NCI-H1694 treated with DMSO at 0.1 percent for 48 hours (cell line): ENCODE measurements at regions not wholly inside any gene's neighbourhood (a gene's known extent, or its start where the extent isn't known, plus 50 kb on each side); places are given as distances from the start of the nearest gene placed in this dataset.
"Not testable (repeated sequence)": the region's sequence is repeated elsewhere in the genome, so short reads cannot be mapped to it uniquely, and the experiment has no call there.

ENCODE experiments used
- DNase-seq: peaks from one replicate; lab custom pipeline; 2025; lab: John Stamatoyannopoulos, UW

GRCh38 chrX:45668686-45669443, 468.2 kb upstream of the DIPK2B start:
- no peak for DNase-seq

DNA sequence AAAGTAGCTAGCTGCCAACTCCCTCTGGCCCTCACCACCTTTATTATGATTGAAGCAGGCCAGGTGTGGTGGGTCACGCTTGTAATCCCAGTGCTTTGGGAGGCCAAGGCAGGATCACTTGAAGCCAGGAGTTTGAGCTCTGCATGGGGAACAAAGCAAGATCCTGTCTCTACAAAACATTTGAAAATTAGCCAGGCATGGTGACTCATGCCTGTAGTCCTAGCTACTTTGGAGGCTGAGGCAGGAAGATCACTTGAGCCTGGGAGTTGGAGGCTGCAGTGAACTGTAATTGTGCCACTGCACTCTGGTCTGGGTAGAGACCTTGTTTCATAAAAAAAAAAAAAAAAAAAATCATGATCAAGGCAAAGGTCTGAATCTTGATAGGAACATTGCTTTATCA, 467.0 kb upstream of the DIPK2B start:
- no peak for DNase-seq

GRCh38 chrX:45664727-45665290, 464.1 kb upstream of the DIPK2B start:
- no peak for DNase-seq

DNA sequence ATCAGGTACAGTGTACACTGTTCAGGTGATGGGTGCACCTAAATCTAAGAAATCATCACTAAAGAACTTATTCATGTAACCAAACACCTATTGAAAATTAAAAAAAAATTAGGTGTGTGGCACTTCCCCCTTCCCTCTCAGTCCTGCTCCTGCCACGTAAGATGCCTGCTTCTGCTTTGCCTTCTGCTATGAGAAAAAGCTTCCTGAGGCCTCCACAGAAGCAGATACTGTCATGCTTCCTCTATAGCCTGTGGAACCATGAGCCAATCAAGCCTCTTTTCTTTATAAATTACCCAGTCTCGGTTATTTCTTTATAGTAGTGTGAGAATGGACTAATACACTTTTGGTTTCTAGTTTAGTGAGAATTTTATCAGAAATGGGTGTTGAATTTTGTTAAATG, 459.8 kb upstream of the DIPK2B start:
- DNase-seq: no peak

- no peak for DNase-seq
Observed at GRCh38 chrX:45633419-45633818, 432.7 kb upstream of the DIPK2B start.

DNA sequence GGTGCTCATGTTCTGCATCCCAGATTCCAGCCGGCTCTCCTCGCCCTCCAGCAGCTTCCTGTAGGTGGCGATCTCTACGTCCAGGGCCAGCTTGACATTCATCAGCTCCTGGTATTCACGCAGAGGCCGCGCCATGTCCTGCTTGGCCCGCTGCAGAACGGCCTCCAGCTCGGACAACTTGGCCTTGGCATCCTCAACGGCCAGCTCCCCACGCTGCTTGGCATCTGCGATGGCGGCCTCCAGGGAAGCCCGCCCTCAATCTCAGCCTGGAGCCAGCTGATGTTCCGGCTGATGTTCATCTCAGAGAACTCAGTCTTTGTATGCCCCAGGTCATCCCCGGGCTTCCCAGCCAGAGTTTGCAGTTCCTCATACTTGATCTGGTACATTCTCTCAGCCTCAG, 431.8 kb upstream of the DIPK2B start:
- no peak for DNase-seq

DNA sequence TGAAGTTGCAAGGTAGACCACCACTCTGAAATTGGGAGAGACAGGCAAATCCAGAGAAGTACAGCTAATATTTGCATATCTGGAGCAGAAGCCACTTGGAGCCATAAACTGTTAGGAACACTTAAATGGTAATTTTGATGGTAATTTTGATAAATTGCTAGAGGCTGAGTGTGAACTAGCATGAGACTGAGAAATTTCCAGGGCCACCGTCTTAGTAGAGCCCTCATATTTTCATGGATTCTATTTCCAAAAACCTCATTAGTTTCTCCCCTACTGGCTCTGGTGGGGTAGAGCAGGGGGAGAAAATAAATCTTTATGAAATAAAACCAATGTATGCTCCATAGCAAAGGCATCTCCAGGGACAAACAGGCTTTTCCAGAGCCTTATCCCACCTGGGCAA, 429.4 kb upstream of the DIPK2B start:
- no peak for DNase-seq

DNA sequence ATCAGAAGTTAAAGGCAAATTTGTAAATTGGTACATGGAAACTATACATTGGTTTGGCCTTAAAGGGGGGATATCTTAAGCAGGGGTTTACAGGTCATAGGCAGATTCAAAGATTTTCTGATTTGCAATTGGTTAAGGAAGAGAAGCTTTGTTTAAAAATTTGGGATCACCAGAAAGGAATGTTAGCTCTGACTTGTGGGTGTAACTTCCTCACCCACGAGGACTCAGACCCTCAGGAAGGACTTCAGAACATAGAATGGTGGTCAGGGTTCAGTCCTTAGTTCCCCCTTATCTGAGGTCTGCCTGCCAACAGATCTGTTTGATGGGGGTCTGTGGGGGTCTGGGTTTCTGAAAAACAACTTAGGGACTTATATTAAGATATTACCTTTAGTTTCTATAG, 427.4 kb upstream of the DIPK2B start:
- no peak for DNase-seq

DNA sequence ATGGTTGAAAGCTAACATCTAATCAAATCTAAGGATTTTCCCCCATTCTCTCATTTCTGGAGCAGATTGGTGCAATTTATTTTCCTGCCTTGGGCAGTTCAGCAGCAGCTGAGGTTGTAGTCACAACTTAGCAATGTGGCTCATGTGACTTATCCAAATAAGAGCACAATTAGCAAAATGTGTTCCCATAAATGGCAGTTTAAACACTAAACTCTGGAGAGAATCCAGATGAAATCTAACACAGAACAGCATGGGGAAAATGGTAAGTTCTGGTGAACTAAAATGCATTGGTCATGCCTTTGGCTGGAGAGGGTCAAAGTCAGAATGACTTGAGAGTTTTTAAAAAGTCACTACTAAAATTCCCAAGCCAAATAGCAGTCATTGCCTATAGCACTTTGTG, 422.6 kb upstream of the DIPK2B start:
- DNase-seq: no peak

DNA sequence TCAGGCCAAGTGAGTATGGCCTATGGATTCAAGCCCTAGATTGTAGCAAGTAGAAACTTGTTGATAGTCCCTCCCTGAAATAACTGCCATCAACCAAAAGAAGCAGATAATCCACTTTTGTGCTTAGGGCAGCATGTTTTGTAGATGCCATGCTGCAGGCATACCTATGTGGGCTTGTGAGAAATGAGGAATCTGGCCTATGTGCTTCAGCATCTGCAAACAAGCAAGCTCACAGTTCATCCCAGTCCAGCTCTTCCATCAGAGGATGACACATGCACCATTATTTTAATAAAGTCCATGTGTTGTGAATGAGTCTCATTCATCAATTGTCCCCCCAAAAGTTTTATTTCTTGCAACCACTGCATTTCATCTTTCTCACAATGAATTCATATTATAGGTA, 421.9 kb upstream of the DIPK2B start:
- no peak for DNase-seq

DNA sequence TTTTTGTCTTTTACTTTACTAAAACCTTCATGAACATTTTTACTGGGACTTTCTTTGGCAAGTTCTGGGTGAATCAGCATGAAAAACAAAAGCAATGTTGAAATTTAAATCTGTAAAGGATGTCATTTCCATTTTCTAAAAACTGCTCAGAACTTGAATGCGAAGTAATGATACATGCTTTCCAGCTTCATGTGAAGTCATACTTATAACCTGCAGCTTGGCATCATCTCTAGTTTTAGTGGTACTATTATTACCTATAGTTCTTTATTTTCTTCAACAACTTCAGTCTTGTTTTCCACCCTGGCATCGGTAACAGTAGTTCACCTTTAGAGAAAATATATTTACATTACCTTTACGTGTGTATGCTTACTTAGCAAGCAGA, 421.4 kb upstream of the DIPK2B start:
- DNase-seq: no peak

DNA sequence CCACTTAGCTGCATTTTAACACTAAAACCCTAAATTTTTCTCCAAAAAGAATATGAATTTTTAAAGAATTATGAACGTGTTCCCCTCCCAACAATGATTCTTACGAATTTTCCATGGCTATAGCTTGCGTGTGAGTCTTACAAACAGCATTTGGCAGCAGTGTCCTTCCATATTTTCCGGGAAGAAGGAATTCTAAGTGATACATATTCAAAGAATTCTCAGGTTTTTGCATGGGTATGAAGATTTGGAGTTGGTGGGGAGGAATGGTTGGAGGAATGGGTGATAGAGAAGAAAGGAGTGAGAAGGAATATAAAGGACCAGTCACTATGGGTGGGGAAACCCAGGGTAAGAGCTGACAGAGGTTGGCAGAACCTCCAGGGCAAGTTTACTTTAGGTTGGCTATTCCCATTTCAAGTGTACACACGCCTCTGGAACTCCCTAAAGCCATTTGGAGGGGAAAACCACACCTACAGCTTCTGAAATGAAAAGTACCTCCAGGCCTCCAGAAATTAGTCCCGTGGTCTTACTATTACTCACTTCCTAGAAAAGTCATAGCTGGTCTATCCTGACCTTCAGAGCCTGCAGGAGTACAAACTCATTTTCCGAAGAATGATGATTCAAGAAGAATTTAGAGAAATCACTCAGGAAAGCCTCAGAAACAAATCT, 420.8 kb upstream of the DIPK2B start:
- no peak for DNase-seq

- no peak for DNase-seq
Observed at GRCh38 chrX:45619290-45619689, 418.6 kb upstream of the DIPK2B start.

DNA sequence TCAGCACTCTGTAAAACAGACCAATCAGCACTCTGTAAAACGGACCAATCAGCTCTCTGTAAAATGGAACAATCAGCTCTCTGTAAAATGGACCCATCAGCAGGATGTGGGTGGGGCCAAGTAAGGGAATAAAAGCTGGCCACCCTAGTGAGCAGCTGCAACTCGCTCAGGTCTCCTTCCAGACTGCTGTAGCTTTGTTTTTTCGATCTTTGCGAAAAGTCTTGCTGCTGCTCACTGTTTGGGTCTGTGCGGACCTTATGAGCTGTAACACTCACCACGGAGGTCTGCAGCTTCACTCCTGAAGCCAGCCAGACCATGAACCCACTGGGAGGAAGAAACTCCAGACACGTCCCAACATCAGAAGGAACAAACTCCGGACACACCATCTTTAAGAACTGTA, 414.9 kb upstream of the DIPK2B start:
- DNase-seq: not testable (repeated sequence)

- DNase-seq: no peak
Observed at GRCh38 chrX:45614853-45615252, 414.2 kb upstream of the DIPK2B start.

GRCh38 chrX:45602151-45602550, 401.5 kb upstream of the DIPK2B start:
- DNase-seq: no peak

DNA sequence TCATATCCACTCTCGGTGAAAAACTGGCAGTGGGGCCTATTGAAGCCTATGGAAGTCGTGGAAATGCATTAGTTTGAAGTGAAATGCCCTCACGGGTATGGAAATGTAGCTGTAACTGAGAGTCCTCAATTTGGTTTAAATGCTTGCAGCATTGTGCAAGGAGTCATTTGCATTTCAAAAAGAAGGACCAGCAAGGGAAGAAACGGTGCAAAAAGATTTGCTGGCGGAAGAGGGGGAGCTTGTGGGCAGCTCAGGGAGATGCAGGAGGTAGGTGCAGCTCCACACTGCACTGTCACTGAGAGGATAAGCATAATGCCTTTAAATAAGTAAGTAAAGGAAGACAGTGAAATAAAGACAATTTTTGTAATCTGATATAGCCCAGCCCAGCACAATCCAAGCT, 400.4 kb upstream of the DIPK2B start:
- DNase-seq: no peak

GRCh38 chrX:45598861-45599260, 398.2 kb upstream of the DIPK2B start:
- DNase-seq: no peak

DNA sequence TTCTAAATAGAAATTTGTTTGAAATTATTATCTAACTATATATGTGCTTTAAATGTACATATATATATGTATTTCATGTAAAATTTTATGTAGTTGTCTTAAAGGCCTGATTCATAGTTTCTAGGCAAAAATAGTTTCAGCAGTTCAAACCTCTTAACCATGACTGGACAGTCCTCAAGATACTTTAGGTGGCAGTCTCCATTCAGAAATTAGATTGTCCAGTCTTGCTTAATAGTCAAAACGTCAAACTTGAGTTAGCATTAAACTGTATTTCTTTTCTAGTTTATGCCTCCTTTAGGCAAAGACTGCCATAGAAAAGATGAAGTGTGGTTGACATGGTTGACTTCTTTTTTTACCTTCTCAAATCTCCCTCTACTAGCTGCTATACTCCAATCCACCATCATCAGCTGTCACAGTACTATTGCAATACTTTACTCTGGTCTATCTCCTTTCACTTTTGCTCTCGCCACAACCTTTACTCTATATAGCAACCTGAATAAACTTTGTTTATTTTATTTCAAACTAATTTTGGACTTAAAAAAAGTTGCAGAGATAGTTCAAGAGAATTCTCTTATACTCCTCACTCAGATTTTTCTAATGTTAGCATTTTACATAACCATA, 395.6 kb upstream of the DIPK2B start:
- no peak for DNase-seq

DNA sequence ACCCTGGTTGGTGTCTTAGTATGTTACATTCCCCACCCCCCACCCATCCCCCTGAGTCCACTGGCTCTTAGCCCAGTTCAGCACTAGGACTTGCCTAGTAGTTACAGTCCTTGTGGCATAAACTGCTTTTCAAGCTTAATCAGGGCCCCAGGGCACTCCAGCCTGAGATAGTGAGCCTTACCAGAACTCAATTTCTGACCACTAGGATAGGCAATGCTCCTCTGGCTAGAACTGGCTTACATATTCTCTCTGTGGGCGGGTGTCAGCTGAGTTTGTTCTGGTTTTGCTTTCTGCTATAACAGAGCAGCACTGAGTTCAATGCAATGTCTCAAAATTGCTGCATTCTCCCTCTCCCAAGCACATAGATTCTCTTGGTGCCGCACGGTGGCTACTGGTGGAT, 391.4 kb upstream of the DIPK2B start:
- DNase-seq: no peak

GRCh38 chrX:45591650-45592049, 391.0 kb upstream of the DIPK2B start:
- DNase-seq: no peak

DNA sequence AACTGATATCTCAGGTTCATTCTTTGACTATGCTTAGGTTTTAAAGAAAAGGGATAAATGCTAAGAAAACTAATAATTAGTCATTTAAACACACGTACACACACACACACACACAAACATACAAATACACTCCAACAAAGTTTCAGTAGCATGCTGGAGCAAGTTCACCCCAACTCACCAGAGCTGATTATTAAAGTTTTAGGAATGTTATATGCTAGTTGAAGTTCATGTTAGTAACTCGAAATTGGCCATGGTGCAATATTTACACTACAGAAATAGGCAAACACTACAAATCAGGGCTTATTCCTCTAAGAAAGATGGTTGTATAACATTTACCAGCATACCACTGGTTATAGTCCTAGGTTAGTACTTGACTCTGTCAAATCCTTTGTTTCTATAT, 384.0 kb upstream of the DIPK2B start:
- DNase-seq: no peak

DNA sequence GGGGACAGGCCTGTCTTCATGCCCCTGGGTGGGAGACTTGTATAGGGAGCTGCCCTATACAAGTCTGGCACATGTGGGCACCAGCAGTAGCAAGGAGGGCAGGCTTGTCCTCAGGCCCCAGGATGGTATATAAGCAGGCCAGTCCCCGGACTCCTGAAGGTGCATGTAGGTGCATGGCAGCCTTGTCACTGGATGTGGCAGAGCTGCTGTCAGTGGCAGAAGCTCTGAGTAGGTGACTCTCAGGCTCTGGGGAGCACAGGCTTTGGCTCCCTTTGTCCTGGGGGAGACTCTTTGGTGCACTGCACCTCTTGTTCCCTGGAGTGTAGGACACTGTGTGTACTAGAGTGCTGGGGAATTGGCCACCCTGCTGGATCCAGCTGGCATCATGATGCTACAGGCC, 376.7 kb upstream of the DIPK2B start:
- DNase-seq: no peak
